HCT116 (cell line): ENCODE measurements at regions not wholly inside any gene's neighbourhood (a gene's known extent, or its start where the extent isn't known, plus 50 kb on each side); places are given as distances from the start of the nearest gene placed in this dataset.

Experiments
- ATAC-seq: fragments of 200-7000 bp; cut with Tn5 transposase; 2 replicates; pipeline ENCODE4 v1.9.1; 2020; ENCODE audit warnings: mild to moderate bottlenecking, moderate library complexity
- BruUV-seq: library from RNA; stranded (reverse); fragments of 400-500 nt; replicated peaks from 2 replicates; lab custom pipeline; 2021; lab: Mats Ljungman, UMichigan
- CTCF ChIA-PET: fragments of 300-600 bp; sonication (Branson Sonifier 250); formaldehyde crosslinking; loops from one replicate; lab custom pipeline; 2021; ENCODE audit warnings: antibody characterized with exemption; lab: Charles Lee
- POLR2A ChIA-PET: fragments of 300-600, 350-600 bp; sonication (Branson Sonifier 250); formaldehyde crosslinking; loops from one replicate; lab custom pipeline; 2021; ENCODE audit warnings: antibody characterized with exemption; lab: Charles Lee
- RAD21 ChIA-PET, 2 experiments: fragments of 300-600 bp; sonication (Branson Sonifier 250); formaldehyde crosslinking; loops; one replicate each; lab custom pipeline; 2023; ENCODE audit warnings: low total read pairs in 2 of 2; ENCODE audit not compliant: uncharacterized antibody in 2 of 2, unreplicated experiment in 2 of 2, low non-redundant PET in 1 of 2; lab: Charles Lee
- DNase-seq: peaks from one replicate; pipeline ENCODE4 v3.0.0-alpha.2; 2010; ENCODE audit warnings: low read depth, low spot score
- H2AFZ ChIP-seq: fragments of 200-600 bp; shearing (Covaris generic), sonication (generic); 2 replicates; pipeline ENCODE4 v1.6.1; 2017; ENCODE audit warnings: low read depth, mixed run types, mixed read lengths, antibody characterized with exemption, low read length; ENCODE audit not compliant: poor library complexity, severe bottlenecking
- H3K27ac ChIP-seq: 2 replicates; pipeline ENCODE4 v1.5.1; 2012; ENCODE audit warnings: low read depth, low read length
- H3K27me3 ChIP-seq: fragments of 200-600 bp; sonication (generic); 2 replicates; pipeline ENCODE4 v1.6.1; 2016; ENCODE audit warnings: mixed run types, low read length, mixed read lengths; ENCODE audit not compliant: insufficient read depth
- H3K36me3 ChIP-seq, 2 experiments: fragments of 200-500 bp in 1 of 2; fragments of 200-600 bp in 1 of 2; sonication (Bioruptor generic) in 1 of 2; sonication (generic) in 1 of 2; 2 replicates each; pipeline versions ENCODE4 v1.5.1 to v1.6.1; 2014 to 2016; ENCODE audit warnings: low read length in 2 of 2, inconsistent platforms in 1 of 2, mixed read lengths in 1 of 2, mixed run types in 1 of 2; ENCODE audit not compliant: insufficient read depth in 2 of 2, control insufficient read depth in 1 of 2
- H3K4me1 ChIP-seq, 2 experiments: fragments of 200-600 bp in 1 of 2; sonication (generic) in 1 of 2; 2 replicates each; pipeline versions ENCODE4 v1.5.1 to v1.6.1; 2012 to 2017; ENCODE audit warnings: low read length in 2 of 2, inconsistent platforms in 1 of 2, mild to moderate bottlenecking in 1 of 2, mixed read lengths in 1 of 2, mixed run types in 1 of 2, moderate library complexity in 1 of 2; ENCODE audit not compliant: insufficient read depth in 2 of 2, control insufficient read depth in 1 of 2
- H3K4me2 ChIP-seq: fragments of 200-600 bp; sonication (generic); 2 replicates; pipeline ENCODE4 v1.6.1; 2017; ENCODE audit warnings: mixed run types, low read length, mixed read lengths
- H3K4me3 ChIP-seq, 2 experiments: fragments of 200-600 bp in 1 of 2; sonication (generic) in 1 of 2; replicated peaks in 1 of 2; 2 replicates each; pipeline ENCODE4 v1.5.1; 2011 to 2016; ENCODE audit warnings: low read length in 2 of 2, control low read depth in 1 of 2, low read depth in 1 of 2, mild to moderate bottlenecking in 1 of 2, mixed read lengths in 1 of 2, mixed run types in 1 of 2
- H3K79me2 ChIP-seq: fragments of 200-600 bp; sonication (generic); 2 replicates; pipeline ENCODE4 v1.6.1; 2017; ENCODE audit warnings: mild to moderate bottlenecking, mixed run types, low read length, moderate library complexity, mixed read lengths; ENCODE audit not compliant: insufficient read depth
- H3K9ac ChIP-seq: fragments of 200-600 bp; sonication (generic); 2 replicates; pipeline ENCODE4 v1.6.1; 2016; ENCODE audit warnings: low read length, mixed read lengths
- H3K9me2 ChIP-seq: fragments of 200-600 bp; sonication (generic), shearing (Covaris generic); 2 replicates; pipeline ENCODE4 v1.6.1; 2017; ENCODE audit warnings: mixed run types, mild to moderate bottlenecking, moderate library complexity; ENCODE audit not compliant: insufficient read depth
- H3K9me3 ChIP-seq, 2 experiments: fragments of 200-500 bp in 1 of 2; fragments of 200-600 bp in 1 of 2; sonication (Bioruptor generic) in 1 of 2; sonication (generic) in 1 of 2; 2 replicates each; pipeline ENCODE4 v1.6.1; 2014 to 2017; ENCODE audit warnings: low read length in 2 of 2, mixed read lengths in 2 of 2, inconsistent platforms in 1 of 2, low read depth in 1 of 2, mild to moderate bottlenecking in 1 of 2, mixed run types in 1 of 2, moderate library complexity in 1 of 2; ENCODE audit not compliant: control insufficient read depth in 1 of 2, insufficient read depth in 1 of 2
- H4K20me1 ChIP-seq: fragments of 200-600 bp; sonication (generic), shearing (Covaris generic); 2 replicates; pipeline ENCODE4 v1.6.1; 2017; ENCODE audit warnings: mixed run types, mild to moderate bottlenecking, moderate library complexity; ENCODE audit not compliant: insufficient read depth
- ATF3 ChIP-seq: IDR thresholded peaks from 2 replicates; pipeline ENCODE4 v1.6.1; 2012
- CEBPB ChIP-seq: IDR thresholded peaks from 2 replicates; pipeline ENCODE4 v1.6.1; 2012; ENCODE audit warnings: low read depth
- CTCF ChIP-seq, 3 experiments: fragments of 200-600 bp in 1 of 3; sonication (generic) in 1 of 3; IDR thresholded peaks in 2 of 3; conservative IDR thresholded peaks in 1 of 3; 2 replicates each; pipeline ENCODE4 v1.5.1; 2012 to 2017; ENCODE audit warnings: low read depth in 2 of 3, low read length in 2 of 3, antibody characterized with exemption in 1 of 3, borderline replicate concordance in 1 of 3, control low read depth in 1 of 3, mild to moderate bottlenecking in 1 of 3, mixed read lengths in 1 of 3, mixed run types in 1 of 3, moderate library complexity in 1 of 3; ENCODE audit not compliant: insufficient read depth in 1 of 3
- EGR1 ChIP-seq: IDR thresholded peaks from 2 replicates; pipeline ENCODE4 v1.6.1; 2012; ENCODE audit warnings: low read depth
- ELF1 ChIP-seq: IDR thresholded peaks from 2 replicates; pipeline ENCODE4 v1.6.1; 2012; ENCODE audit warnings: low read depth, borderline replicate concordance
- EZH2 ChIP-seq: fragments of 200-600 bp; sonication (generic); IDR thresholded peaks from 2 replicates; pipeline ENCODE4 v1.6.1; 2017; ENCODE audit warnings: antibody characterized with exemption, mixed run types
- EZH2phosphoT487 ChIP-seq: fragments of 200-600 bp; IDR thresholded peaks from 2 replicates; pipeline ENCODE4 v1.6.1; 2018; ENCODE audit warnings: antibody characterized with exemption, borderline replicate concordance
- FOSL1 ChIP-seq: IDR thresholded peaks from 2 replicates; pipeline ENCODE4 v1.6.1; 2012; ENCODE audit warnings: low read depth
- MAX ChIP-seq: IDR thresholded peaks from 2 replicates; pipeline ENCODE4 v1.6.1; 2012
- POLR2AphosphoS5 ChIP-seq: IDR thresholded peaks from 2 replicates; pipeline ENCODE4 v1.6.1; 2011; ENCODE audit warnings: mild to moderate bottlenecking, low read depth, low read length, moderate library complexity
- RAD21 ChIP-seq: IDR thresholded peaks from 2 replicates; pipeline ENCODE4 v1.6.1; 2012; ENCODE audit warnings: low read depth, mild to moderate bottlenecking
- SIN3A ChIP-seq: IDR thresholded peaks from 2 replicates; pipeline ENCODE4 v1.6.1; 2012; ENCODE audit warnings: low read depth
- SP1 ChIP-seq: IDR thresholded peaks from 2 replicates; pipeline ENCODE4 v1.6.1; 2012; ENCODE audit warnings: low read depth
- TCF7L2 ChIP-seq: IDR thresholded peaks from 2 replicates; pipeline ENCODE4 v1.7.0; 2011; ENCODE audit warnings: borderline replicate concordance, inconsistent platforms; ENCODE audit not compliant: insufficient read depth, insufficient read length; ENCODE audit errors: extremely low read depth
- YY1 ChIP-seq: IDR thresholded peaks from 2 replicates; pipeline ENCODE4 v1.6.1; 2011; ENCODE audit warnings: low read length, low read depth, moderate library complexity, mild to moderate bottlenecking; ENCODE audit not compliant: insufficient replicate concordance; ENCODE audit errors: extremely low read depth
- ZBTB33 ChIP-seq: IDR thresholded peaks from 2 replicates; pipeline ENCODE4 v1.6.1; 2011; ENCODE audit warnings: mild to moderate bottlenecking, low read length, moderate library complexity; ENCODE audit not compliant: insufficient replicate concordance; ENCODE audit errors: extremely low read depth
- ZFX ChIP-seq: fragments of 450-650 bp; IDR thresholded peaks from 2 replicates; pipeline ENCODE4 v1.6.1; 2017
- ZNF274 ChIP-seq: fragments of 200-500 bp; sonication (Bioruptor generic); IDR thresholded peaks from 2 replicates; pipeline ENCODE4 v1.6.1; 2014; ENCODE audit warnings: mild to moderate bottlenecking, low read depth, low read length, inconsistent platforms
- intact Hi-C: fragments of 100-400 bp; cut with micrococcal nuclease; formaldehyde crosslinking; loops from 2 replicates; pipeline ENCODE4 v1.10.0; 2022

GRCh38 chr4:121248747-121249146 lies 84.6 kb upstream of the TNIP3 start:
- Histone ChIP-seq H3K27me3 (no peaks in the 10 kb centered on the region), H3K4me1 (no peaks in the 10 kb centered on the region), H2AFZ (no peak overlapping the region), H3K27ac (no peak overlapping the region), H3K79me2 (no peaks in the 10 kb centered on the region), H3K4me2 (no peak overlapping the region), H3K36me3 (no peaks in the 10 kb centered on the region), H3K9ac (no peak overlapping the region), H3K9me3 (no peaks in the 10 kb centered on the region), H4K20me1 (no peaks in the 10 kb centered on the region), H3K4me3 (no peak overlapping the region), H3K9me2 (no peaks in the 10 kb centered on the region)
- BruUV-seq = no TSS peak
- CTCF ChIA-PET = interaction anchor here (0.7 to 2.5 kb wide), 2 partner anchors 30 to 57 kb away, joined by 3 to 7 read pairs; no protein-coding TSS in a partner anchor
- TF ChIP-seq RAD21 = no peak
- no peak for TF ChIP-seq EZH2
- no peak for TF ChIP-seq ZNF274
- no peak for TF ChIP-seq TCF7L2
- TF ChIP-seq POLR2AphosphoS5 = no peak
- TF ChIP-seq EZH2phosphoT487 = no peak
- TF ChIP-seq CTCF (IDR thresholded peaks at IDR 0.05 in 2 of 3, conservative IDR thresholded peaks at IDR 0.05 in 1 of 3; ENCODE audit: borderline replicate concordance in 1 of 3, insufficient read depth in 1 of 3, low read depth in 2 of 3, low read length in 2 of 3) = no peak
- no peak for TF ChIP-seq EGR1
- no peak for TF ChIP-seq ZFX
- TF ChIP-seq FOSL1 = no peak
- TF ChIP-seq ATF3 = no peak
- no peak for TF ChIP-seq ZBTB33
- no peak for TF ChIP-seq CEBPB
- no peak for TF ChIP-seq ELF1
- no peak for TF ChIP-seq YY1
- TF ChIP-seq SIN3A = no peak
- no peak for TF ChIP-seq MAX
- no peak for TF ChIP-seq SP1
- DNase-seq (no peak), ATAC-seq (no peak)
- intact Hi-C loops = no loop called here
- POLR2A ChIA-PET = no interaction called here
- RAD21 ChIA-PET = no interaction called here
